COLO829 (cell line): ENCODE measurements at regions not wholly inside any gene's neighbourhood (a gene's known extent, or its start where the extent isn't known, plus 50 kb on each side); places are given as distances from the start of the nearest gene placed in this dataset.
"Not testable (repeated sequence)": the region's sequence is repeated elsewhere in the genome, so short reads cannot be mapped to it uniquely, and the experiment has no call there.

Experiments used
- DNase-seq: peaks from one replicate; pipeline ENCODE4 v3.0.0; 2012; ENCODE audit warnings: low spot score

- DNase-seq, result not testable (repeated sequence)
Observed at GRCh38 chr20:30668418-30668817, 589.0 kb upstream of the DEFB115 start.

- DNase-seq, result not testable (repeated sequence)
Observed at GRCh38 chr20:30669330-30670029, 588.0 kb upstream of the DEFB115 start.

- not testable (repeated sequence) for DNase-seq
Observed at GRCh38 chr20:30671120-30671519, 586.3 kb upstream of the DEFB115 start.

- not testable (repeated sequence) for DNase-seq
Observed at GRCh38 chr20:30675988-30676564, 581.4 kb upstream of the DEFB115 start.

DNA sequence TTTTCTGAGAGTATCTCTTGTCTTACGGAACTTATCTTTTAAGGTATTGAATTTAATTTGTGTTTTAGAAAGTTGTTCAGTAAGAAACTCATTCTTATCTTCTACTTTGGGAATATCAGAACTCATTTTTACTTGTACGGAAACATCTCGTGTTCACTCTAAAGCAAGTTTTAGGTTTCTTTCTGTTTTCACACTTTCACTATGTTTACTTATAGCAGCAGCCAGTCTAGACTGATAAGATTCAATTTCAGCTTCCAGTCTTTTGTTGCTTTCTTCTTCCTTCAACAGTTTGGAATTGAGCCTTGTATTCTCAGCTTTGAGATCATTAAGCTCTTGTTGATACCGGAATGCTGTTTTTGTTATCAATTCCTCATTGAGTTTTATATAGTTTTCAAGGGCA is 575.2 kb upstream of the DEFB115 start:
- DNase-seq, result not testable (repeated sequence)

DNA sequence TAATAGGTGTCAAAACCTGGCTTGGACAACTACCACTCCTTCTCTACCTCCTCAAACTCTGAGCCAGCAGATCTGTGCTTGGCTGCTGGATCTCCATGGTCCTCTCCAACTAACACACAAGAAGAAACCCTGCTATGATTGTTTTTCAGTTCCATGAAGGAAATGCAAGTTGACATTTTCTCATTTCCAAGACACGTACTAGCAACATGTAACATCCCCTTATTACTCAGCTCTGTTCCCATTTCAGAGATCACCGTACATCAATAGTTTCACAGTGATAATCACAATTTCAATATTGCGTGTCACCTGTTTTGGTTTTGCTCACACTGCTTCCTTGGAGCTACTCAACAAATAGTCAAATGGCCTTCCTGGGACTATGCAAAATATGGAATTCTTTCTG is 544.6 kb upstream of the DEFB115 start:
- DNase-seq, result not testable (repeated sequence)

- not testable (repeated sequence) for DNase-seq
Observed at GRCh38 chr20:30719415-30720199, 537.9 kb upstream of the DEFB115 start.

DNA sequence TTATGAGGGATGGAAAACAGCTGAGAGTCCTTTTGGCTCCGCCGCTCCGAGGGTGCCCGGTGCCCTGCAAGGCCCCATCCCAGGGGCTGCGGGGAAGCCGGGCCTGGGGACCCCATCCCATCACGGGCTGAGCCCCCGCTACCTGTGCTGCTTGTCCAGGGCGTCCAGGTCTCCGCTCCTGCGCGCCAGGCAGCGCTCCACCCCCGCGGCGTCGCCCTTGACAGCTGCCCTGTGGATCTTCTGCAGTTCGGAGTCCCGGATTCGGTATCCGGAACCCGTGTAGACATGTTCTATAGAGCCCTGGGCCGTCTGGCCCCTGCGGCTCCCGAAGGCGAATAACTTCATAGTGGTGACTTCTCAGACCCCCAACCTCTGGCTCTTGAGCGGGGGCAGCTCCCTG is 534.0 kb upstream of the DEFB115 start:
- not testable (repeated sequence) for DNase-seq

DNA sequence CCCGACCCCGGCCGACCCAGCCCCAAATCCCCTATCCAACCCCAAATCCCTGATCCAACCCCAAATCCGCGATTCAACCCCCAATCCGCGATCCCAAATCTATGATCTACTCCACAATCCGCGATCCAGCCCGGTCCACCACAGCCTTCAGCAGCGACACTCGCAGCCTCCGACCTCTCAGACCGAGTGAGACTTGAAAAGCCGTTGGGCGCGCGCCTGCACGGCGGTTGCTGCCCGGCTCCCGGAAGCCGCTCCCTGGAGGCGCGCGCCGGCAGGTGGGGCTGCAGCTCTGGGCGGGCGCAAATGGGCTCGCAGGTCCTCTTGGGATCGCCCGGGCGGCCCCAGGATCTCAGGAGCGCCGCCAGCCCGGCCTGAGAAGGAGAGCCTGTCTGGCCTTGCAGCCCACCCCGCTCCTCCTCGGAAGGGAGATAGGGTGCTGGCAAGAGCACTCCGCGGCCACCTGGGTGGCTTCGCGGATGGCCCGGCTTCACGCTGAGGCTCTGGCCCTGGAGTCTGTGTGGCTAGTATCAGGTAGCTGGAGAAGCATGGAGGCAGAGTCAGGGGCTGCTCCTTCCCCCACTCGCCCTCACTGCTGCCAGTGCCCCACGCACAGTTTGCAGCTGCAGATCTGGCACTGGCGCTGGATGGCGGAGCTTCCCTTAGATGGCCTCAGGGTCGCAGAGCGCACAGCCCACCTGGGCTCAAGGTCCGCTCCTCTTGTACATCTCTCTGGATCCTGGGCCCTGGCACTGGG is 533.4 kb upstream of the DEFB115 start:
- peak; percentile 4 for DNase-seq

DNA sequence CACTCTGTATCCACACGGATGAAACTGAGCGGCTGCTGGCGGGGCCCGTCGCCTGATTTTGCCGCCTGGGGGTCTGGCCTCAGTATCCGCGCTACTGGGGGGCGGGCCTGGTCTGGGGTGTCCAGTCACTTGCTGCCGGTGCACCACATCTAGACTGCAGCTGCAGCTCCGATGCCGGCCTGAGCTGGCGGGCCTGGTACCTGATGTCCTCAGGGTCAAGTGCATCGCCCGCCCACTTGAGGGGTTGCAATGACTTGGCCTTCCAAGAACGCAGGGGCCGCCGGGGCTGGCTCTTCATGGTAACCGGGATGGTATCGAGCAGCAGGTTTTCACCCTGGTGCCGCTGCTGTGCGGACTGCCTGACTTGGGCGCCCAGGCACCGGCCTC is 532.8 kb upstream of the DEFB115 start:
- DNase-seq, result not testable (repeated sequence)

- DNase-seq, result not testable (repeated sequence)
Observed at GRCh38 chr20:30725188-30725587, 532.3 kb upstream of the DEFB115 start.

- DNase-seq, result not testable (repeated sequence)
Observed at GRCh38 chr20:30728271-30728885, 529.1 kb upstream of the DEFB115 start.
